ENCODE measurements at regions not wholly inside any gene's neighbourhood (a gene's known extent, or its start where the extent isn't known, plus 50 kb on each side); places are given as distances from the start of the nearest gene placed in this dataset.
"Not testable (repeated sequence)": the region's sequence is repeated elsewhere in the genome, so short reads cannot be mapped to it uniquely, and the experiment has no call there.

DNA sequence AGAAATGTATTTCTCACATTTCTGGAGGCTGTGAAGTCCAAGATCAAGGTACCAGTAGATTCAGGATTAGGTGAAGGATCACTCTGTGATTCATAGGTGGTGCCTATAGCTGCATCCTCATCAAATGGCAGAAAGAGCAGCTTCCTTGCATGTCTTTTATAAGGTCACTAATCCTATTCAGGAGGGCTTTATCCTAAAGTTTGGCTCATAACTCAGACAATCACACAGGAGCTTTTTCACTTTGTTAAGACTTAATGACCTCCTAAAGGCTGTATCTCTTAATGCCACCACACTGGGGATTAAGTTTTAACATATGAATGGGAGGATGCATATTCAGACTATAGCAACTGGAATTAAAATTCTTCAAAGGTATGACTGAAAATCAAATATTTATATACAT is 861.1 kb downstream of the DACH1 start:
- Histone ChIP-seq H3K27ac (replicated peaks in 1 of 4) (no peak overlapping the region), H3K27me3 (no peaks in the 10 kb centered on the region), H3K36me3 (no peaks in the 10 kb centered on the region), H3K4me3 (no peak overlapping the region), H3K4me1 (no peaks in the 10 kb centered on the region), H3K9me3 (no peaks in the 10 kb centered on the region)
- DNase-seq (ENCODE audit: extremely low spot score) = no peak
- TF ChIP-seq, protein P1, sequence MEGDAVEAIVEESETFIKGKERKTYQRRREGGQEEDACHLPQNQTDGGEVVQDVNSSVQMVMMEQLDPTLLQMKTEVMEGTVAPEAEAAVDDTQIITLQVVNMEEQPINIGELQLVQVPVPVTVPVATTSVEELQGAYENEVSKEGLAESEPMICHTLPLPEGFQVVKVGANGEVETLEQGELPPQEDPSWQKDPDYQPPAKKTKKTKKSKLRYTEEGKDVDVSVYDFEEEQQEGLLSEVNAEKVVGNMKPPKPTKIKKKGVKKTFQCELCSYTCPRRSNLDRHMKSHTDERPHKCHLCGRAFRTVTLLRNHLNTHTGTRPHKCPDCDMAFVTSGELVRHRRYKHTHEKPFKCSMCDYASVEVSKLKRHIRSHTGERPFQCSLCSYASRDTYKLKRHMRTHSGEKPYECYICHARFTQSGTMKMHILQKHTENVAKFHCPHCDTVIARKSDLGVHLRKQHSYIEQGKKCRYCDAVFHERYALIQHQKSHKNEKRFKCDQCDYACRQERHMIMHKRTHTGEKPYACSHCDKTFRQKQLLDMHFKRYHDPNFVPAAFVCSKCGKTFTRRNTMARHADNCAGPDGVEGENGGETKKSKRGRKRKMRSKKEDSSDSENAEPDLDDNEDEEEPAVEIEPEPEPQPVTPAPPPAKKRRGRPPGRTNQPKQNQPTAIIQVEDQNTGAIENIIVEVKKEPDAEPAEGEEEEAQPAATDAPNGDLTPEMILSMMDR (IDR thresholded peaks at IDR 0.05) = no peak
- no peak for TF ChIP-seq POLR2A (IDR thresholded peaks at IDR 0.05; ENCODE audit: low read depth)
- no peak for TF ChIP-seq EP300 (IDR thresholded peaks at IDR 0.05)
- no peak for TF ChIP-seq POLR2AphosphoS5 (IDR thresholded peaks at IDR 0.05)
- intact Hi-C loops (cut with DNase I) = no loop called here

DNA sequence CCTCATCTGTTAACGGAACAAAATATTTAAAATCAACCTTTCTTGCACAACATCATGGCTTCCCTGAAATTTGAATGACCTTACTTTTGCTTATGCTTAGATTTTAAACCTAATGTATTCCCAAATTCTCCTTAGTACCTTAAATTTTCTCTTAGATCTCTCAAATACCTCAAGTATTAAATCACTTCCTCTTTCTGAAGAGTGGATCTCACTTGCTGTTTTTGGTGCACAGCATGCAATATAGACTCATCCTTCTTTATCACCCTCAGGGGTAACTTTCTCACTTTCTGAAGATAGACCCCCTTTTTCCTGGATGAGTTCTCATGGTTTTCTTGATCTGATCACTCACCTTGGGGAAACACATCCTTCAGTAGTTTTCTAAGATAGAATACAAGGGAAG is 871.7 kb downstream of the DACH1 start:
- H3K9me3 ChIP-seq = no peaks in the 10 kb centered on the region
- H3K36me3 ChIP-seq = no peaks in the 10 kb centered on the region
- no peaks in the 10 kb centered on the region for H3K27me3 ChIP-seq
- DNase-seq (ENCODE audit: extremely low spot score) = no peak
- no peaks in the 10 kb centered on the region for H3K4me1 ChIP-seq
- TF ChIP-seq, protein P1 (IDR thresholded peaks at IDR 0.05) = no peak
- TF ChIP-seq POLR2A (IDR thresholded peaks at IDR 0.05; ENCODE audit: low read depth) (no peak), POLR2AphosphoS5 (IDR thresholded peaks at IDR 0.05) (no peak), EP300 (IDR thresholded peaks at IDR 0.05) (no peak)
- H3K27ac ChIP-seq (replicated peaks in 1 of 4) = no peak overlapping the region
- 91% methylated on average over 1 of the region's 1 CpG for WGBS
- intact Hi-C loops (cut with DNase I) = no loop called here
- H3K4me3 ChIP-seq = no peak overlapping the region

DNA sequence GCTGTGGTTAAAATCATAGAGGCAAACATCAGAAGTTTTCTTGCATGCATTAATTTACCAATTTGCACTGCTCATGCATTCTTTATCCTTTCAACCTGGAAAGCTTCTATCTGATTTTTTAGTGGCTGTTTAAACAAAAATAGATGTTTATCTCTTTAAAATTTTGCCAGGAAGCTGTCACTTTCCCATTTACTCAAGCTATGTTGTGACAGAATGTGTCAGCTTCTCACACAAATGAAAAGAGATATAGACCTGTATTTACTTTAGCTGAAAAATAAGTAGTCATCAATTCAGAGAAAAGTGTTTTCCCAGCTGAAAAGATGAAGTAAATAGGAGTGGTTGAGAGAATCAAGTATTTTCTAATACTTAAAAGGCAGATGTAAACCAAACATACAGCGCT is 872.8 kb downstream of the DACH1 start:
- Histone ChIP-seq H3K4me3 (no peak overlapping the region), H3K9me3 (no peaks in the 10 kb centered on the region), H3K4me1 (no peaks in the 10 kb centered on the region), H3K27ac (replicated peaks in 1 of 4) (no peak overlapping the region), H3K36me3 (no peaks in the 10 kb centered on the region), H3K27me3 (no peaks in the 10 kb centered on the region)
- TF ChIP-seq POLR2AphosphoS5 (IDR thresholded peaks at IDR 0.05) (no peak), EP300 (IDR thresholded peaks at IDR 0.05) (no peak), POLR2A (IDR thresholded peaks at IDR 0.05; ENCODE audit: low read depth) (no peak)
- TF ChIP-seq, protein P1 (IDR thresholded peaks at IDR 0.05) = no peak
- intact Hi-C loops (cut with DNase I) = no loop called here
- WGBS = 36% methylated on average over 1 of the region's 1 CpG
- no peak for DNase-seq (ENCODE audit: extremely low spot score)

DNA sequence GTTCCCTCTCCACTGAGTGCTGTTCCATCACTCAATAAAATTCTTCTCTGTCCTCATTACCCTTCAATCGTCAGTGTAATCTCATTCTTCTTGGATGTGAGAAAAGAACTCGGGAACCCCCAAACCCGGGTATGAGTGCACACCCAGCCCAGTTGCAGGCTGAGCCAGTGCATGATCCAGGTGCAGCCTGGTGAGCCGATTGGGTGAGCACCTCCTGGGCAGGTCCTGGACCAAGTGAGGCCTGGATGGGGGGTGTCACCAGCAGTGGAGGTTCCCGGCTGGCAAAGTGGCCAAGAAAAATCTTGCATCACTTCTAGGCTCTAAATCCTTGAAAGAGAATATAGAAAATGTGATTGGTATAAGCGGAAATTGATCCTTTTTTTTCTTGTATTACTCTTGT is 878.8 kb upstream of the KLHL1 start:
- Histone ChIP-seq H3K9me3 (no peaks in the 10 kb centered on the region), H3K4me3 (no peak overlapping the region), H3K27ac (replicated peaks in 1 of 4) (no peak overlapping the region), H3K27me3 (no peaks in the 10 kb centered on the region), H3K4me1 (no peaks in the 10 kb centered on the region), H3K36me3 (no peaks in the 10 kb centered on the region)
- 93% methylated on average over 6 of the region's 6 CpGs for WGBS
- TF ChIP-seq, protein P1 (IDR thresholded peaks at IDR 0.05) = no peak
- TF ChIP-seq POLR2A (IDR thresholded peaks at IDR 0.05; ENCODE audit: low read depth) (no peak), POLR2AphosphoS5 (IDR thresholded peaks at IDR 0.05) (no peak), EP300 (IDR thresholded peaks at IDR 0.05) (no peak)
- no peak for DNase-seq (ENCODE audit: extremely low spot score)
- intact Hi-C loops (cut with DNase I) = no loop called here

DNA sequence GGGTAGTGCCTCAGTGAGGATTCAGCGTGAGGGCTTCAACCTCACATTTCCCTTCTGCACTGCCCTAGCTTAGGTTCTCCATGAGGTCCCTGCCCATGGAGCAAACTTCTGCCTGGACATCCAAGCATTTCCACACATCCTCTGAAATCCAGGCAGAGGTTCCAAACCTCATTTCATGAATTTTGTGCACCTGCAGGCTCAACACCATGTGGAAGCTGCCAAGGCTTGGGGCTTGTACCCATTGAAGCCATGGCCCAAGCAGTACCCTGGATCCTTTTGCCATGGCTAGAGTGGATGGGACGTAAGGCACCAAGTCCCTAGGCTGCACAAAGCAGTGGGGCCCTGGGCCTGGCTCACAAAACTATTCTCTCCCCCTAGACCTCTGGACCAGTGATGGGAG is 877.1 kb upstream of the KLHL1 start:
- no peaks in the 10 kb centered on the region for H3K36me3 ChIP-seq
- 88% methylated on average over 2 of the region's 2 CpGs for WGBS
- DNase-seq (ENCODE audit: extremely low spot score) = peak; percentile 88
- intact Hi-C loops (cut with DNase I) = no loop called here
- H3K4me1 ChIP-seq = no peaks in the 10 kb centered on the region
- TF ChIP-seq POLR2A (IDR thresholded peaks at IDR 0.05; ENCODE audit: low read depth) (no peak), EP300 (IDR thresholded peaks at IDR 0.05) (no peak), POLR2AphosphoS5 (IDR thresholded peaks at IDR 0.05) (no peak)
- TF ChIP-seq, protein P1 (IDR thresholded peaks at IDR 0.05) = no peak
- H3K27ac ChIP-seq (replicated peaks in 1 of 4) = no peak overlapping the region
- no peak overlapping the region for H3K4me3 ChIP-seq
- no peaks in the 10 kb centered on the region for H3K9me3 ChIP-seq
- no peaks in the 10 kb centered on the region for H3K27me3 ChIP-seq

DNA sequence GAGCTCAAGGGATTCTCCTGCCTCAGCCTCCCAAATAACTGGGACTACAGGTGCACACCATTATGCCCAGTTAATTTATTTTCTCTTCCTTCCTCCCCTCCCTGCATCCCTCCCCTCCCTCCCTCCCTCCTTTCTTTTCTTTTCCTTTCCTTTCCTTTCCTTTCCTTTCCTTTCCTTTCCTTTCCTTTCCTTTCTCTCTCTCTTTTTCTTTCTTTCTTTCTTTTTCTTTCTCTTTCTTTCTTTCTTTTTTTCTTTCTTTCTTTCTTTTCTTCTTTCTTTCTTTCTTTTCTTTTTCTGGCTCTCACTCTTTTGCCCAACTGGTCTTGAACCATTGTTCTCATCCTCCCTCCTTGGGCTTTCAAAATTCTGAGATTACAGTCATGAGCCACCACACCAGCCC is 873.0 kb upstream of the KLHL1 start:
- intact Hi-C loops (cut with DNase I); H3K9me3 ChIP-seq; H3K36me3 ChIP-seq; H3K27me3 ChIP-seq; H3K27ac ChIP-seq (replicated peaks in 1 of 4); DNase-seq (ENCODE audit: extremely low spot score); H3K4me3 ChIP-seq; H3K4me1 ChIP-seq: not testable (repeated sequence)

Measured in esophagus muscularis mucosa (tissue), 4 donors.